Adrenal gland (tissue), 5 donors: ENCODE measurements at regions not wholly inside any gene's neighbourhood (a gene's known extent, or its start where the extent isn't known, plus 50 kb on each side); places are given as distances from the start of the nearest gene placed in this dataset.

Experiments used
- CTCF ChIP-seq, 6 experiments: fragments of 450-650 bp in 4 of 6; fragments of 200-600 bp in 2 of 6; sonication (generic) in 1 of 6; IDR thresholded peaks; 1 replicate in 5 of 6; 2 replicates in 1 of 6; pipeline versions ENCODE4 v1.5.1 to v1.8.0; 2016 to 2021; ENCODE audit warnings: antibody characterized with exemption in 6 of 6, mild to moderate bottlenecking in 2 of 6, moderate library complexity in 1 of 6
- POLR2A ChIP-seq, 2 donors: fragments of 450-650 bp; IDR thresholded peaks; one replicate each; pipeline ENCODE4 v1.6.1; 2017; ENCODE audit warnings: antibody characterized with exemption in 2 of 2, mild to moderate bottlenecking in 2 of 2, moderate library complexity in 1 of 2
- donor health status: DM: no; HTN: no; CAD: no.

- TF ChIP-seq CTCF (IDR thresholded peaks at IDR 0.05) (no peak), POLR2A (IDR thresholded peaks at IDR 0.05) (no peak)
Measured at GRCh38 chr18:41530970-41531369, 424.1 kb upstream of the PIK3C3 start.
